ENCODE measurements at regions not wholly inside any gene's neighbourhood (a gene's known extent, or its start where the extent isn't known, plus 50 kb on each side); places are given as distances from the start of the nearest gene placed in this dataset.

DNA sequence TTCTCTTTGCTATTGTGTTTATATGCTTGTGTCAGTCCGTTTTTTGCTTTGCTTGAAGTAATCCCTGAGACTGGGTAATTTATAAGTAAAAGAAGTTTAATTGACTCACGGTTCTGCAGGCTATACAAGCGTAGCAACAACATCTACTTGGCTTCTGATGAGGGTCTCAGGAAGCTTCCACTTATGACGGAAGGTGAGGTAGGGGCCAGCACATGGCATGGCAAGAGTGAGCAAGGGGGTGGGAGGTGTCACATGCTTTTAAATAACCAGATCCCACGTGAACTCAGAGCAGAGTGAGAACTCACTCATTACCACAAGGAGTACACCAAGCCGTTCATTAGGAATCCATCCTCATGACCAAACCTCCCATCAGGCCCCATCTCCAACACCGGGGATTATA is 540.3 kb downstream of the TDRD15 start:
- H3K9ac ChIP-seq (ENCODE audit: low read depth in 1 of 3, low read length in 3 of 3) = no peak overlapping the region
- no peak overlapping the region for H3K4me3 ChIP-seq (ENCODE audit: low read length in 3 of 3)
- no peaks in the 10 kb centered on the region for H3K4me1 ChIP-seq (ENCODE audit: control insufficient read depth in 3 of 3, insufficient read depth in 3 of 3, low read length in 3 of 3)

DNA sequence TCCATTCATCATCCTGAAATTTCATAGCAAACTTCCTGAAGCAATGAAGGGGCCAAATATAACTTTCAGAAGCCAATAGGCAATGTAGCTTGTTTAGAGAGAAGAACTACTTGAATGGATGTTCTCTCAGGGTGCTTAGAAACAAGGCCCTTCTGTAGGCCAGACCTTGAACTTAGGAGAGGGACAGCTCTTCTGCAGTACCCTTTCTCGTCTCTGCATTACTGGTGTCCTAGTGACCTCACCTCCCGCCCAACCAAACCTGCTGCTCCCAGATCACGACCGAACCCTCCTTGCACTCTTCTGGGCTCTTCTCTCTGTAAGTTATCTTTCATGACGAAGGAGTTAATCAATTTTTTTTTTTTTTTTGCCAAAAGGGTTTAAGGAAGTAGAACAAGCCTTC is 543.9 kb downstream of the TDRD15 start:
- H3K27ac ChIP-seq (ENCODE audit: low read depth, low read length) = no peak overlapping the region
- no peaks in the 10 kb centered on the region for H3K36me3 ChIP-seq (ENCODE audit: control insufficient read depth in 3 of 3, insufficient read depth in 3 of 3, low read length in 3 of 3)
- no peak overlapping the region for H3K9ac ChIP-seq (ENCODE audit: low read depth in 1 of 3, low read length in 3 of 3)

More for the DNA sequence above, 540.3 kb downstream of the TDRD15 start:
- Histone ChIP-seq H3K9me3 (ENCODE audit: control insufficient read depth in 3 of 3, low read length in 3 of 3) (no peaks in the 10 kb centered on the region), H3K27ac (ENCODE audit: low read depth, low read length) (no peak overlapping the region), H3K36me3 (ENCODE audit: control insufficient read depth in 3 of 3, insufficient read depth in 3 of 3, low read length in 3 of 3) (no peaks in the 10 kb centered on the region), H3K27me3 (ENCODE audit: control insufficient read depth in 3 of 3, insufficient read depth in 3 of 3, low read length in 3 of 3) (no peaks in the 10 kb centered on the region)

DNA sequence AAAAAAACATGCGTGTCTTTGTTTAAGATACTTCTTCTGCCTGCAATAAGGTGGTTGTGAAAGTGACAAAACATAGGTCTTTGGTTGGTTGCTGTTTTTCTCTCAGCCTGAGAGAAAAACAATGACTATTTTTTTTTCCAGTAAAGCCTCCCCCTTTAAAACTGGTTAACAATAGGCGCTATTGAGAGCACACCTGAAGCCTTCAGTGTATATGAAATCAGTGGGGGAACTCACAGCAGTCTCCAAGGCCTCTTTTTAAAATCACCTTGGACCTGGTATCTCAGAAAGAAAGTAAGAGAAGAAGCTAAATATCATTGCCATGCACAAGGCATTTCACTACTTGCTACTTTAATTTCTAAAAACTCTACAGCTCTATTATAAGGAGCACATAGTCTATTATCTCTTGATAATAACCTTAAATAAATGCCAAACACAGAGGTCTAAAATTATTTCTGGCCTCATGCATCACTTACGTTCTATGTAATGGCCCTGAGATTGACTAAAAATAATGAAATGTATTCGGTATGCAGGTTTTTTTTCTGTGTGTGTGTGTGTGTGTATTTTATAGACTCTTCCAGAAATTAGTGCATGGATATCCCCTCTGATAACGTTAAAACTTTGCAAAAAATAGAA is 544.4 kb downstream of the TDRD15 start:
- Histone ChIP-seq H3K9ac (ENCODE audit: low read depth in 1 of 3, low read length in 3 of 3) (no peak overlapping the region), H3K9me3 (ENCODE audit: control insufficient read depth in 3 of 3, low read length in 3 of 3) (no peaks in the 10 kb centered on the region), H3K36me3 (ENCODE audit: control insufficient read depth in 3 of 3, insufficient read depth in 3 of 3, low read length in 3 of 3) (no peaks in the 10 kb centered on the region), H3K27me3 (ENCODE audit: control insufficient read depth in 3 of 3, insufficient read depth in 3 of 3, low read length in 3 of 3) (no peaks in the 10 kb centered on the region), H3K4me1 (ENCODE audit: control insufficient read depth in 3 of 3, insufficient read depth in 3 of 3, low read length in 3 of 3) (no peaks in the 10 kb centered on the region), H3K4me3 (ENCODE audit: low read length in 3 of 3) (no peak overlapping the region), H3K27ac (ENCODE audit: low read depth, low read length) (no peak overlapping the region)

More for the DNA sequence above, 543.9 kb downstream of the TDRD15 start:
- H3K9me3 ChIP-seq (ENCODE audit: control insufficient read depth in 3 of 3, low read length in 3 of 3) = no peaks in the 10 kb centered on the region
- H3K4me1 ChIP-seq (ENCODE audit: control insufficient read depth in 3 of 3, insufficient read depth in 3 of 3, low read length in 3 of 3) = no peaks in the 10 kb centered on the region
- no peaks in the 10 kb centered on the region for H3K27me3 ChIP-seq (ENCODE audit: control insufficient read depth in 3 of 3, insufficient read depth in 3 of 3, low read length in 3 of 3)
- H3K4me3 ChIP-seq (ENCODE audit: low read length in 3 of 3) = no peak overlapping the region

DNA sequence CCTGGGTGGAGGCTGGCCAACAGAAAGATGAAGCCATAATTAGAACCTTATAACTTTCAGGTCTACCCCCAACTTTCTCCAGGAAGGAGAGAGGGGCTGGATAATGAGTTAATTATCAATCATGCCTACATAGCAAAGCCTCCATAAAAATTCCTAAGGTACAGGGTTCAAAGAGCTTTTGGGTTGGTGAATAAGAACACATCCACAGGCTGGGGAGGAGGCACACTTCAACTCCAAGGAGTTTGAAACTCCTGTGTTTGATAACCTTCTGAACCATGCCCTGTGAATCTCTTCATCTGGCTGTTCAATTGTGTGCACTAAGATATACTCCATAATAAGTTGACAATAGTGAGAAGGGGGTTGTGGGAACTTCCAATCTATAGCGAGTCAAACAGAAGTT is 552.3 kb downstream of the TDRD15 start:
- H3K4me1 ChIP-seq (ENCODE audit: control insufficient read depth in 3 of 3, insufficient read depth in 3 of 3, low read length in 3 of 3) = no peaks in the 10 kb centered on the region
- no peak overlapping the region for H3K27ac ChIP-seq (ENCODE audit: low read depth, low read length)
- H3K36me3 ChIP-seq (ENCODE audit: control insufficient read depth in 3 of 3, insufficient read depth in 3 of 3, low read length in 3 of 3) = no peaks in the 10 kb centered on the region
- no peaks in the 10 kb centered on the region for H3K27me3 ChIP-seq (ENCODE audit: control insufficient read depth in 3 of 3, insufficient read depth in 3 of 3, low read length in 3 of 3)
- no peak overlapping the region for H3K9ac ChIP-seq (ENCODE audit: low read depth in 1 of 3, low read length in 3 of 3)
- H3K9me3 ChIP-seq (ENCODE audit: control insufficient read depth in 3 of 3, low read length in 3 of 3) = no peaks in the 10 kb centered on the region
- no peak overlapping the region for H3K4me3 ChIP-seq (ENCODE audit: low read length in 3 of 3)

DNA sequence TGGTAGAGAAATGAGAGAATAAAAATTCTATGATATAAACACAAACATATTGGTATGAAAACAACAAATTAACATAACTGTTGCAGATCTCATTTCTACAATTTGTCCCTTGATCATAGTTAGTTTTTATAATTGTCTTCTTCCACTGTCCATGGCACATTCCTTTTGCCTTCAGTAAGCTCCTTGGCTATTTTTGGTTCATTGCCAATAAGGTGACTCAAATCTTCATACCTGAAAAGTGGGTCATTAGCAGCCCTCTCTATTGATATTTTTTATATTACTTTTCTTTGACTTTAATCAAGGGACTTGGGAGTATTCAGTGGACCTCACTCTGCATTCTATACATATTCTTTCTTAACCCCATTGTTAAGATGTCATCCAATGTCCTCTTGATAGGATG is 552.9 kb downstream of the TDRD15 start:
- Histone ChIP-seq H3K9ac (ENCODE audit: low read depth in 1 of 3, low read length in 3 of 3) (no peak overlapping the region), H3K4me3 (ENCODE audit: low read length in 3 of 3) (no peak overlapping the region)

DNA sequence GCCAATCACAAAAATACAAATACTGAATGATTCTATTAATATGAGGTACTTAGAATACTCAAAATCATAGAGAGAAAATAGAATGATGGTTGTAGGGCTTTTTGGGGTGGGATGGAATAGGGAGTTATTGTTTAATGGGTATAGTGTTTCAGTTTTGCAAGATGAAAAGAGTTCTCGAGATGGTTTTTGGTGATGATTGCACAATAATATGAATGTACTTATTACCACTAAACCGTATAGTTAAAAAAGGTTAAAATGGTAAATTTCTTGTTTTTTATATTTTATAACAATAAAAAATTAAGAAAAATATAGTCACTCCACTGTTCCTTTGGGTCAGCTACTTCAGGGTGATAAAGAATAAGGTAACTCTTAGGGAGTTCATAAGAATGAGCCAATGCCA is 560.1 kb downstream of the TDRD15 start:
- H3K4me1 ChIP-seq (ENCODE audit: control insufficient read depth in 3 of 3, insufficient read depth in 3 of 3, low read length in 3 of 3) = no peaks in the 10 kb centered on the region
- no peaks in the 10 kb centered on the region for H3K27me3 ChIP-seq (ENCODE audit: control insufficient read depth in 3 of 3, insufficient read depth in 3 of 3, low read length in 3 of 3)
- H3K9ac ChIP-seq (ENCODE audit: low read depth in 1 of 3, low read length in 3 of 3) = no peak overlapping the region
- no peaks in the 10 kb centered on the region for H3K36me3 ChIP-seq (ENCODE audit: control insufficient read depth in 3 of 3, insufficient read depth in 3 of 3, low read length in 3 of 3)
- no peaks in the 10 kb centered on the region for H3K9me3 ChIP-seq (ENCODE audit: control insufficient read depth in 3 of 3, low read length in 3 of 3)
- H3K27ac ChIP-seq (ENCODE audit: low read depth, low read length) = no peak overlapping the region
- no peak overlapping the region for H3K4me3 ChIP-seq (ENCODE audit: low read length in 3 of 3)

More for the DNA sequence above, 552.9 kb downstream of the TDRD15 start:
- Histone ChIP-seq H3K9me3 (ENCODE audit: control insufficient read depth in 3 of 3, low read length in 3 of 3) (no peaks in the 10 kb centered on the region), H3K27me3 (ENCODE audit: control insufficient read depth in 3 of 3, insufficient read depth in 3 of 3, low read length in 3 of 3) (no peaks in the 10 kb centered on the region), H3K27ac (ENCODE audit: low read depth, low read length) (no peak overlapping the region), H3K36me3 (ENCODE audit: control insufficient read depth in 3 of 3, insufficient read depth in 3 of 3, low read length in 3 of 3) (no peaks in the 10 kb centered on the region), H3K4me1 (ENCODE audit: control insufficient read depth in 3 of 3, insufficient read depth in 3 of 3, low read length in 3 of 3) (no peaks in the 10 kb centered on the region)

DNA sequence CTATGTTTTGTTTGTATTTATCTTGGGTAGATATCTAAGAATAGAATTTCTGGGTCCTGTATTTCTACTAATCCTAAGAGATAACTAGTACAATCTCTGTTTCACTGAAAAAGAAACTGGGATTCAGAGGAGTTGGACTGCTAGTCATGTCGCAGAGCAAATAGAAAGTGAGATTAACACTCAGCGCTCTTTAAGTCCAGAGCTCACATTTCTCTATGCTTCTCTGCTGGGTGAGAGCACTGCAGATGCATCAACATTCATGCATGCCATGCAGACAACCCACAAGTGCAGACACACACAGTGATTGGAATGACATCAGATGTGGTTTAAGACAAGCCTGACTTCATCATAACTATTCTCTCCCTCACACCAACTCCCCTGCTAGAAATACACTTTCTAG is 563.8 kb downstream of the TDRD15 start:
- H3K27me3 ChIP-seq (ENCODE audit: control insufficient read depth in 3 of 3, insufficient read depth in 3 of 3, low read length in 3 of 3) = no peaks in the 10 kb centered on the region
- H3K9ac ChIP-seq (ENCODE audit: low read depth in 1 of 3, low read length in 3 of 3) = no peak overlapping the region
- H3K4me3 ChIP-seq (ENCODE audit: low read length in 3 of 3) = no peak overlapping the region
- no peaks in the 10 kb centered on the region for H3K9me3 ChIP-seq (ENCODE audit: control insufficient read depth in 3 of 3, low read length in 3 of 3)
- H3K36me3 ChIP-seq (ENCODE audit: control insufficient read depth in 3 of 3, insufficient read depth in 3 of 3, low read length in 3 of 3) = no peaks in the 10 kb centered on the region
- H3K4me1 ChIP-seq (ENCODE audit: control insufficient read depth in 3 of 3, insufficient read depth in 3 of 3, low read length in 3 of 3) = no peaks in the 10 kb centered on the region
- H3K27ac ChIP-seq (ENCODE audit: low read depth, low read length) = no peak overlapping the region

DNA sequence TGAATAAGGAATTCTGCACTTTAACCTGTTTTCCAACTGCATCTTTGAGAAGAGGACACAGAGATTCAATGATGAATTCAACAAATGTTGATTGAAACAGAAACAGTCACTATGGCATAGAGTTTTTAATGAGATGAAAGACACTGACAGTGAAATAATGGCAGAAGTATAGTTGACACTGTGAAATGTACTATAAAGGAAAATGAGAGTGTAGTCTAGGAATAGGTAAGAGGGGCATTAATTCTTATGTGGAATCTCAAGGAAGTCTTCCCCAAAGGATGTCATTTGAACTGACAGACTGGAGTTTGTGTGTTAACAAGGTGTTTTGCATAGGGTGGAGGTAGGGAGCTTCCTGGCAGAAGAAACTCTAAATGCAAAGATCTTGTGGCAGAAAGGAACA is 566.2 kb downstream of the TDRD15 start:
- H3K4me3 ChIP-seq (ENCODE audit: low read length in 3 of 3) = no peak overlapping the region
- H3K9me3 ChIP-seq (ENCODE audit: control insufficient read depth in 3 of 3, low read length in 3 of 3) = no peaks in the 10 kb centered on the region
- no peak overlapping the region for H3K9ac ChIP-seq (ENCODE audit: low read depth in 1 of 3, low read length in 3 of 3)
- no peaks in the 10 kb centered on the region for H3K4me1 ChIP-seq (ENCODE audit: control insufficient read depth in 3 of 3, insufficient read depth in 3 of 3, low read length in 3 of 3)
- H3K27me3 ChIP-seq (ENCODE audit: control insufficient read depth in 3 of 3, insufficient read depth in 3 of 3, low read length in 3 of 3) = no peaks in the 10 kb centered on the region
- no peak overlapping the region for H3K27ac ChIP-seq (ENCODE audit: low read depth, low read length)
- no peaks in the 10 kb centered on the region for H3K36me3 ChIP-seq (ENCODE audit: control insufficient read depth in 3 of 3, insufficient read depth in 3 of 3, low read length in 3 of 3)

DNA sequence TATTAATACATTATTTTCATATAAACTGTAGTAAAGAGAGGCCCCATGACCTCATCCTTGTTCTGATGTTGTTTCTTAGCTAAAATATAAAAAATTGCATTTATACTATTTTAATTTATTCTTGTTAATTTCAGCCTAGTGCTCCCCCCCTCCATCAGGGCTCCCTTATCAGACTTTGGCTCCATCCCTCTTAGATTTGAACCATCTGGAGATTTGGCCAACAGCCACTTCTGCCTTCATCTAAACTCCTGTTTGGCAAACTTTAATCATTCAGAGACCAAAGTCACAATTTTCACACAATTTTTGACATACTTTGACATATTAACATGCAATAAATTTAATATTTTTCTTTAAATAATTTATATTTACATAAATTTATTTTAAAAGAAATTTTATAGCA is 569.3 kb downstream of the TDRD15 start:
- Histone ChIP-seq H3K27me3 (ENCODE audit: control insufficient read depth in 3 of 3, insufficient read depth in 3 of 3, low read length in 3 of 3) (no peaks in the 10 kb centered on the region), H3K36me3 (ENCODE audit: control insufficient read depth in 3 of 3, insufficient read depth in 3 of 3, low read length in 3 of 3) (no peaks in the 10 kb centered on the region), H3K9ac (ENCODE audit: low read depth in 1 of 3, low read length in 3 of 3) (no peak overlapping the region), H3K4me3 (ENCODE audit: low read length in 3 of 3) (no peak overlapping the region), H3K4me1 (ENCODE audit: control insufficient read depth in 3 of 3, insufficient read depth in 3 of 3, low read length in 3 of 3) (no peaks in the 10 kb centered on the region), H3K27ac (ENCODE audit: low read depth, low read length) (no peak overlapping the region), H3K9me3 (ENCODE audit: control insufficient read depth in 3 of 3, low read length in 3 of 3) (no peaks in the 10 kb centered on the region)

DNA sequence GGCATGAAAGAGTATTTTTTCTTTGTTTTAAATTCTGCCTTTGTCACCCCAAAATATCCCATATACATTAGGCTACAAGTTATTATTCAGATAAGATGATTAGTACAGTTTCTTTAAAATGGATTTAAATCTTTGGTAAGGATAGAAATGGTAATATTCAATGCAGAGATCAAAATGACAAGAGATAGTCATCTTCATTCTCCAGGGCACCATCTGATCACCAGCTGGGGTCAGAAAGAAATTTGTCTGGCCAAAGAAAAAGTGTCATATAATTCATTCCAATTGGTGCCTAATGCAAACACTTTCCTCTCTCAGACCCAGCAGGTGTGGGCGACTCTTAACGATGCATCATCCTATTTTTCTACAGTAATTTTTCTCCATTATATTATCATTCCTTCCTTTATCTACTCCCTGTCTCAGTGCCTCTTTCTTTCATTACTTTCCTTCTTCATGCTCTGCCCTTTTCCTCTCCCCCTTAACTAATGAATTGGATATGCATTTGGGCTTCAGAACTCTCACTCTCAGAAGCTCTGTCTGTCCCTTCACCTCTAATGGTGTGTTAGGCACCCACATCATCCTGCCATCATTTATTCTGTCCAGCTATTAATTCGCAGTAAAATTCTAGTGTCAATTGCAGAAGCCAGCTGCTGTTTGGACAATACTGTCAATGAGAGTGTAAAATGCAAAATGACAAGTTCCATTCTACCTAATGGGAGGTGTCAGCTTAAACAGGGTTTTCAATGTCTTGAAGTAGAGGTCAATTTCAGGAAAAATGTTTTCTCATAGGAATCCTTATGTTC is 570.5 kb downstream of the TDRD15 start:
- no peak overlapping the region for H3K9ac ChIP-seq (ENCODE audit: low read depth in 1 of 3, low read length in 3 of 3)
- no peaks in the 10 kb centered on the region for H3K9me3 ChIP-seq (ENCODE audit: control insufficient read depth in 3 of 3, low read length in 3 of 3)
- H3K27ac ChIP-seq (ENCODE audit: low read depth, low read length) = no peak overlapping the region
- no peaks in the 10 kb centered on the region for H3K36me3 ChIP-seq (ENCODE audit: control insufficient read depth in 3 of 3, insufficient read depth in 3 of 3, low read length in 3 of 3)
- H3K4me3 ChIP-seq (ENCODE audit: low read length in 3 of 3) = no peak overlapping the region
- H3K27me3 ChIP-seq (ENCODE audit: control insufficient read depth in 3 of 3, insufficient read depth in 3 of 3, low read length in 3 of 3) = no peaks in the 10 kb centered on the region
- no peaks in the 10 kb centered on the region for H3K4me1 ChIP-seq (ENCODE audit: control insufficient read depth in 3 of 3, insufficient read depth in 3 of 3, low read length in 3 of 3)
